ENCODE measurements at regions not wholly inside any gene's neighbourhood (a gene's known extent, or its start where the extent isn't known, plus 50 kb on each side); places are given as distances from the start of the nearest gene placed in this dataset.

GRCh38 chr15:101124731-101125451 lies 127.0 kb downstream of the CHSY1 start:
- H3K4me3 ChIP-seq = no peak overlapping the region
- no peaks in the 10 kb centered on the region for H3K36me3 ChIP-seq
- intact Hi-C loops (cut with DNase I) = loop anchor here (5.0 kb wide), 1 partner anchor 127 kb away; the partner anchor contains the start of gene CHSY1
- no peak overlapping the region for H3K27ac ChIP-seq
- 69 to 84% methylated on average over 10 of the region's 10 CpGs for WGBS, 2 donors
- no peaks in the 10 kb centered on the region for H3K27me3 ChIP-seq
- no peak for DNase-seq
- H3K9me3 ChIP-seq = no peaks in the 10 kb centered on the region
- TF ChIP-seq CTCF (IDR thresholded peaks at IDR 0.05) = no peak
- TF ChIP-seq POLR2AphosphoS5 (IDR thresholded peaks at IDR 0.05) = no peak
- no peak for TF ChIP-seq POLR2A (IDR thresholded peaks at IDR 0.05)
- TF ChIP-seq EP300 (IDR thresholded peaks at IDR 0.05) = no peak
- peaks cover 0 to 42% (median 29%) of the 10 kb centered on the region in 4 donors for H3K4me1 ChIP-seq

GRCh38 chr15:101123222-101123910 lies 128.5 kb downstream of the CHSY1 start:
- TF ChIP-seq EP300 (IDR thresholded peaks at IDR 0.05) (no peak), POLR2AphosphoS5 (IDR thresholded peaks at IDR 0.05) (no peak), POLR2A (IDR thresholded peaks at IDR 0.05) (no peak), CTCF (IDR thresholded peaks at IDR 0.05) (no peak)
- Histone ChIP-seq H3K27me3 (no peaks in the 10 kb centered on the region), H3K27ac (no peak overlapping the region), H3K4me1 (peaks cover 0 to 37% (median 29%) of the 10 kb centered on the region in 4 donors), H3K4me3 (no peak overlapping the region), H3K36me3 (no peaks in the 10 kb centered on the region), H3K9me3 (no peaks in the 10 kb centered on the region)
- intact Hi-C loops (cut with DNase I) = loop anchor here (5.0 kb wide), 1 partner anchor 129 kb away; the partner anchor contains the start of gene CHSY1
- 96 to 97% methylated on average over 6 of the region's 6 CpGs for WGBS, 2 donors
- no peak for DNase-seq

- no peak overlapping the region for H3K4me3 ChIP-seq
- no peak for DNase-seq
- 87 to 92% methylated on average over 8 of the region's 8 CpGs for WGBS, 2 donors
- H3K36me3 ChIP-seq = no peaks in the 10 kb centered on the region
- H3K27me3 ChIP-seq = no peaks in the 10 kb centered on the region
- H3K27ac ChIP-seq = no peak overlapping the region
- intact Hi-C loops (cut with DNase I) = loop anchor here (5.0 kb wide), 1 partner anchor 129 kb away; the partner anchor contains the start of gene CHSY1
- TF ChIP-seq CTCF (IDR thresholded peaks at IDR 0.05) (no peak), POLR2AphosphoS5 (IDR thresholded peaks at IDR 0.05) (no peak), POLR2A (IDR thresholded peaks at IDR 0.05) (no peak), EP300 (IDR thresholded peaks at IDR 0.05) (no peak)
- H3K4me1 ChIP-seq = peaks cover 0 to 31% (median 24%) of the 10 kb centered on the region in 4 donors
- H3K9me3 ChIP-seq = no peaks in the 10 kb centered on the region
Measured at GRCh38 chr15:101122806-101123205, 129.0 kb downstream of the CHSY1 start.

- intact Hi-C loops (cut with DNase I) = loop anchor here (5.0 kb wide), 1 partner anchor 130 kb away; the partner anchor contains the start of gene CHSY1
- Histone ChIP-seq H3K4me1 (peaks cover 0 to 26% (median 18%) of the 10 kb centered on the region in 4 donors), H3K27me3 (no peaks in the 10 kb centered on the region), H3K27ac (peak overlapping the region in 3 of 4 donors; percentile 41 to 73 (median 58)), H3K9me3 (no peaks in the 10 kb centered on the region), H3K36me3 (no peaks in the 10 kb centered on the region), H3K4me3 (peak overlapping the region in 1 of 4 donors; percentile 33)
- 62 to 83% methylated on average over 11 of the region's 11 CpGs for WGBS, 2 donors
- no peak for DNase-seq
- TF ChIP-seq POLR2AphosphoS5 (IDR thresholded peaks at IDR 0.05) = no peak
- no peak for TF ChIP-seq EP300 (IDR thresholded peaks at IDR 0.05)
- no peak for TF ChIP-seq POLR2A (IDR thresholded peaks at IDR 0.05)
- TF ChIP-seq CTCF (IDR thresholded peaks at IDR 0.05) = no peak
Measured at GRCh38 chr15:101122266-101122665, 129.6 kb downstream of the CHSY1 start.
